GM12874 (cell line): ENCODE measurements at regions not wholly inside any gene's neighbourhood (a gene's known extent, or its start where the extent isn't known, plus 50 kb on each side); places are given as distances from the start of the nearest gene placed in this dataset.

Experiments
- TF ChIP-seq, protein P1 (sequence below): IDR thresholded peaks from 2 replicates; pipeline ENCODE4 v1.5.1; 2011; ENCODE audit warnings: low read depth, mild to moderate bottlenecking, control low read depth, low read length, moderate library complexity; ENCODE audit not compliant: insufficient read depth

GRCh38 chr6:87938287-87938686 is 109.4 kb upstream of the SPACA1 start:
- TF ChIP-seq, protein P1, sequence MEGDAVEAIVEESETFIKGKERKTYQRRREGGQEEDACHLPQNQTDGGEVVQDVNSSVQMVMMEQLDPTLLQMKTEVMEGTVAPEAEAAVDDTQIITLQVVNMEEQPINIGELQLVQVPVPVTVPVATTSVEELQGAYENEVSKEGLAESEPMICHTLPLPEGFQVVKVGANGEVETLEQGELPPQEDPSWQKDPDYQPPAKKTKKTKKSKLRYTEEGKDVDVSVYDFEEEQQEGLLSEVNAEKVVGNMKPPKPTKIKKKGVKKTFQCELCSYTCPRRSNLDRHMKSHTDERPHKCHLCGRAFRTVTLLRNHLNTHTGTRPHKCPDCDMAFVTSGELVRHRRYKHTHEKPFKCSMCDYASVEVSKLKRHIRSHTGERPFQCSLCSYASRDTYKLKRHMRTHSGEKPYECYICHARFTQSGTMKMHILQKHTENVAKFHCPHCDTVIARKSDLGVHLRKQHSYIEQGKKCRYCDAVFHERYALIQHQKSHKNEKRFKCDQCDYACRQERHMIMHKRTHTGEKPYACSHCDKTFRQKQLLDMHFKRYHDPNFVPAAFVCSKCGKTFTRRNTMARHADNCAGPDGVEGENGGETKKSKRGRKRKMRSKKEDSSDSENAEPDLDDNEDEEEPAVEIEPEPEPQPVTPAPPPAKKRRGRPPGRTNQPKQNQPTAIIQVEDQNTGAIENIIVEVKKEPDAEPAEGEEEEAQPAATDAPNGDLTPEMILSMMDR, result no peak

- TF ChIP-seq, protein P1, result no peak
Measured at GRCh38 chr6:87936065-87936464, 111.6 kb upstream of the SPACA1 start.

DNA sequence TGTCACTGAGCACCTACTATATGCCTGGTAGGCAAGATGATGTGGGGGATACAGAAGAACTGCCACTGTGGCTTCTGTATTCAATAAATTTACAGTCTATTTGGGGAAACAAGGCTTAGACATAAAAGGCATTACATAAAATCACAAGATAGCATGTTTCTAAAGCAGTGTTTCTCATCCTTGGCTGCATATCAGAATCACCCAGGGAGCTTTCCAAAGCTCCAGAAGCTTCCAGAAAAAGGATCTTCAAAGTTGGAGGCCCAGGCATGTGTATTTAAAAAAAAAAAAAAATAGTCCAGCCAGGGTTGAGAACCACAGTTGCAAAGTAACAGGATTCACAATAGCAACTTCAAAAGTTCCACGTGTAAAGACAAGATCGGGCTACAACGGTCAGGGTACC is 112.4 kb upstream of the SPACA1 start:
- TF ChIP-seq, protein P1, result no peak

DNA sequence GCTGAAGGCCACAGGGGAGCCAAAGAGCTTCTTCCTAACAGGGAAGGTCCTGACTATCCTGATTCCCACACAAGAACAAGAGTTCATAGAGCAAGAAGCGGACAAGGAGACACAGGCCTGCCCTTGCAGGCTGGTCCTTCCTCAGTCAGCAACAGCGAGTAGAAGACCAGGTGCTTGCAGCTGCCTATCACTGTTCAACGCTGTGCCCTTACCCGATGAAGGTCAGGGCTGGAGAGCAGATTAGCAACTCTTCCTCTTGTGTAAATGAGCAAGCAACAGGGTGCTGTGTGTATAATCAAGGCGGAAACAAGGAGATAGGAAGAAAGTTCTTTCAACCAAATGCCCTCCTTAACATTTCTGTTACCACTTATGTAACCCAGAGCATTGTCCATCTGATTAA is 115.3 kb upstream of the SPACA1 start:
- TF ChIP-seq, protein P1, result no peak

GRCh38 chr6:87929843-87930288 is 117.8 kb upstream of the SPACA1 start:
- TF ChIP-seq, protein P1, result peak; percentile 85

DNA sequence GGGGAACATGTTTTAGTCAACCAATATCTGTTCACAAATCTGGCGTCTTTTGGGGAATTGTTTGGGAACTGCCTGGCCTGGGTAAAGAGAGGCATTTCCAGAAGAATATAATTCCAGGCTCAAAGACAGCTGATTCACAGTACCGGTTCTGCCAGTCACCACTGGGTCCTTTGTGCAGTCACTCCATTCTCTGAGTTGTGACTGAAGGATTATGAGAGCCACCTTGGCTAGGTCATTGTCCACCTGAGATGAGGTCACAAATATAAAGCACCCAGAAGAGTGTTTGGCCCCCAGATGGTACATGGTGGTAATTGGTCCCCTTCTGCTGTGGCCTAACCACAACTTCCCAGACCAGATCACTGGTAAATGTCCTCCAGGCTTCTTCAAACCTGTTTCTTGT is 121.0 kb upstream of the SPACA1 start:
- TF ChIP-seq, protein P1, result no peak

DNA sequence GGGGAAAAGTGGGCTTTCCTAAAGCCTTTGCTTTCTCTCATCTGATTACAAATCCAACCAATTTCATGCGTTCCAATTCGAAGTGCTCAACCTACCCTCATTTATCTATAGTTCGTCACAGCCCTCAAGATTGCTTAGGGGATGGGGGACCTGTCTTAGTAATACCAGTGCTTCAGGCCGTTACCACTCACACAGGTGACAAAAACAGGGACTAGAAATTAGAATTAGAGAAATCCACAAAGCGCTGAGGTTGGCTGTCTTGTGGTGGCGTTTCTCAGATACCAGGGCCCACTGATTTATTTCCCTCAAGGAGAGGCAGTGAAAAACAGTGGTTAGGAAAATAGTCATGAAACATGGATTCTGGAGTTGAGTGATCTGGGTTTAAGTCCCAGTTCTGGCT is 121.6 kb upstream of the SPACA1 start:
- TF ChIP-seq, protein P1, result no peak
